HG02852 (cell line): ENCODE measurements at regions not wholly inside any gene's neighbourhood (a gene's known extent, or its start where the extent isn't known, plus 50 kb on each side); places are given as distances from the start of the nearest gene placed in this dataset.
"Not testable (repeated sequence)": the region's sequence is repeated elsewhere in the genome, so short reads cannot be mapped to it uniquely, and the experiment has no call there.

ENCODE experiments used
- ATAC-seq: cut with Tn5 transposase; IDR thresholded peaks from one replicate; pipeline ENCODE4 v1.9.1; 2021; ENCODE audit warnings: mild to moderate bottlenecking, moderate library complexity; ENCODE audit not compliant: unreplicated experiment

DNA sequence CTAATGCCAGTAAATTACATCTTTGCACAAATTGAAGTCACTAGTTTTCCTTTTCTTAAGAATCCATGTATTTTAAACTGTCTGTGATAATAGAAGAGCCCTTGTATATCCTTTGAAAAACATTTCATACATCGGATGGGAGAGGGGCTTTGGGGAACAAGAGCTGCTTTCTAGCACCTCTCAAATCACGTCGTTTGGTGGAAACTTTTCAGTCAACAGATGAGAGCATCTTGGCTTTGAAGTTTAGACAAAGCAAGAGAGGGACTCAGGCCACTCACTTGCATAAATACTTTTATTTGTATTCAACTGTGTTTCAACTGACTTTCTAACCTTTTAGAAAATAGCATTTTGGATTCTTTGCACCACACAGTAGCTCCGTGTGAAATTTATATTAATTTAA, 502.3 kb upstream of the IMPG1 start:
- ATAC-seq, result no peak

DNA sequence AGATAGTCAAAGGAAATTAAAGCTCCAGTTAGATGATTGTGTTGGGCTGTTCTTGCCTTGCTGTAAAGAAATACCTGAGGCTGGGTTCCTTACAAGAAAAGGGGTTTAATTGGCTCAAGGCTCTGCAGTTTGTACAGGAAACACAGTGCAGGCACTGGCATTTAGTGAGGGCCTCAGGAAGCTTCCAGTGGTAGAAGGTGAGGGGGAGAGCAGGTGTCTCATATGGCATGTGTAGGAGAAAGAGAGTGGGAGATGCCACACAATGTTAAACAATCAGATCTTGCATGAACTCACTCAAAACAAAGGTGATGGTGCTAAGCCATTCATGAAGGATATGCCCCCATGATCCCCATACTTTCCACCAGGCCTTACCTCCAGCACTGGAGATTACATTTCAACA, 493.5 kb upstream of the IMPG1 start:
- ATAC-seq, result no peak

DNA sequence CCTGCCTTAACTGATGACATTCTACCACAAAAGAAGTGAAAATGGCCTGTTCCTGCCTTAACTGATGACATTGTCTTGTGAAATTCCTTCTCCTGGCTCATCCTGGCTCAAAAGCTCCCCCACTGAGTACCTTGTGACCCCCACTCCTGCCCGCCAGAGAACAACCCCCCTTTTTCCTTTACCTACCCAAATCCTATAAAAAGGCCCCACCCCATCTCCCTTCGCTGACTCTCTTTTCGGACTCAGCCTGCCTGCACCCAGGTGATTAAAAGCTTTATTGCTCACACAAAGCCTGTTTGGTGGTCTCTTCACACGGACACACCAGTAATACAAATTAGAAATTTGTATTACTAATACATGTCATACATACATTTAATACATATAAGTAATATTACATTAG, 489.9 kb upstream of the IMPG1 start:
- not testable (repeated sequence) for ATAC-seq

DNA sequence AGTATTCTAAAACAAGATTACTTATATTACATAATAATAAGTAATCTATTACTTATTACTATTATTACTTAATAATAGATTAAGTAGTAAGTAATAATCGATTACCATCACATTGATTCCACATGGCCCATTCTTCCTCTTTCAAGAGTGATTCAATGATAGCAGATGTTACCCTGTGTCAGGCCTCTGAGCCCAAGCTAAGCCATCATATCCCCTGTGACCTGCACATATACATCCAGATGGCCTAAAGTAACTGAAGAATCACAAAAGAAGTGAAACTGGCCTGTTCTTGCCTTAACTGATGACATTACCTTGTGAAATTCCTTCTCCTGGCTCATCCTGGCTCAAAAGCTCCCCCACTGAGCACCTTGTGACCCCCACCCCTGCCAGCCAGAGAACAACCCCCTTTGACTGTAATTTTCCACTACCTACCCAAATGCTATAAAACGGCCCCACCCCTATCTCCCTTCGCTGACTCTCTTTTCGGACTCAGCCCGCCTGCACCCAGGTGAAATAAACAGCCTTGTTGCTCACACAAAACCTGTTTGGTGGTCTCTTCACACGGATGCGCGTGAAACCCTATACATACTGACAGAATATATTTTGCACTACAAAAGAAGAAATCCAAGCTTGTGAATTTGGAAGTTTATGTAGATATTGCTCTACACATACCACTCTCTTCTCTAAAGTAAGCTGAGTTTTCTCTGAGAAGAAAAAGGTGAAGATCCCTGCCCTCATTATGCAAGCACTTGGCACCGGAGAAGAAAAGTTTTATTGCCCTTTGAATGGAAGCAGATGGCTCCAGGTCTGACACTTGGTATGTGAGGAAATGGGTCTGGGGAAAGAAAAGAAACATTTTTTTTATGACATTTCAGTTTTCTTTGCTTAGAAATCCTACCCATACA, 488.6 kb upstream of the IMPG1 start:
- not testable (repeated sequence) for ATAC-seq

DNA sequence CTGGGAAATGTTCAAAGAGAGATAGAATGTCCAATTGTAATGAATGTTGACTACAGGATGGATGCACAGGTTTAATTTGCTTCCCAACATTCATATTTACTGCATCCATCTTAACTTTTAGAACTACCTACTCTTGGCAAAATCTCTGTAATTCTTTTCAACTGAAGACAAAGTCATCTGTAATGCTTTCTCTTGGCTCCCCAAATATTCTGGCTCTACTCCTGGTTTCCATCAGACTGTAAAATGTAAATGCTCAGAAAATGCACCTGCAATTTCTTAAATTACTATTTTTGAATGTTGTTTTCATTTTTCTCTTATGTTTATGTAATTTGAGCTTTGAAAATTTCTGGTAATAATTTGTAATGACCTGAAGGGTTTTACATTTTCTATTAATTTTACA, 480.8 kb upstream of the IMPG1 start:
- no peak for ATAC-seq

DNA sequence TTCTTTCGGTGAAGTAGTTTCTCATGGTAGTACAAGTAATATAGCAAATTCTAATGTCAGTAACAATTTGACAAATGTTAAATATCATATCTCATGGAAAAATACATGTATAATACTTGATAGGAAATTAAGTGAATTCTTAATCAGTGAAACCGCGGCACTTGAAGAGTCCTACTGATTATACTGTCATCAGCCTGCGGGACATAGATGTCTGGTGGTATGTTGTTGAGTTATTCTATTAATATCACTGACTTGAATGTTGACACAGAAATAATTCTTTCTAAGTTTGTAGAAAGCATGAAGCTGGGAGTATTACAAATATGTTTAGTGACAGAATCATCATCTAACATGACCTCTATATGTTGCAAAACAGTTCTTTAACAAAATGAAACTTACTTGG, 479.8 kb upstream of the IMPG1 start:
- no peak for ATAC-seq

DNA sequence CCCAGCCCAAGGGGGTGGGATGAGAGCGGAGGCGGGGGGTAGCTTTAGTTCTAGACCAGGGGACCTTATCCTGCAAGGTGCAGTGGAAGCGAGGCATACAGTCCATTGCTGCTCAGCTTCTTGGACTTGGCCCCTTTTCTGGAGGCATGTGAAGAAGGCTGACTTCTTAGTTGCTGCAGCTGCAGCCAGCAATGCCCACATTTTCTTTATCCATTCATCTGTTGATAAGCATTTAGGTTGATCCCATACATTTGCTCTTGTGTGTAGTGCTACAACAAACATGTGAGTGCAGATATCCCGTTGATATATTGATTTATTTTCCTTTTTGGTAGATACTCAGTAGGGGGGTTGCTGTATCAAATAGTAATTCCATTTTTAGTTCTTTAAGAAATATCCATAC, 461.2 kb upstream of the IMPG1 start:
- no peak for ATAC-seq

DNA sequence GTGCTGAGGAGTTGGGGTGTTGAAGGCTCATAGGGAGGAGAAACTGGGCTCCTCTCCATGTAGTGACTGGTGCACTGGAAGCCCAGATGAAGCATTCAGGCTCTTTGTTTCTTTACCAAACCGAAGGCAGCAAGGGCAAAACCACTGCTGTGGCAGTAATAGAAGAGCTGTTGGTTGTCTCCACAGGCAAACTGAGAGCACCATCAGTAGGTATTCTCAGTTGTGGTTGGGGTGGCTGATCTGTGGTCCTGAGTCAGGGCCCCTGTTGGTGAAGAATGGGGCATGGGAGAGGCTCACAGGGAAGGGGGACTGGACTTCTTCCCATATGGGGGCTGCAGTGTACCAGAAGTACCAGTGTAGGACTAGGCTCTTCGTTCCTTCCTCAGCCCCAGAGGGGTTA, 460.2 kb upstream of the IMPG1 start:
- no peak for ATAC-seq

DNA sequence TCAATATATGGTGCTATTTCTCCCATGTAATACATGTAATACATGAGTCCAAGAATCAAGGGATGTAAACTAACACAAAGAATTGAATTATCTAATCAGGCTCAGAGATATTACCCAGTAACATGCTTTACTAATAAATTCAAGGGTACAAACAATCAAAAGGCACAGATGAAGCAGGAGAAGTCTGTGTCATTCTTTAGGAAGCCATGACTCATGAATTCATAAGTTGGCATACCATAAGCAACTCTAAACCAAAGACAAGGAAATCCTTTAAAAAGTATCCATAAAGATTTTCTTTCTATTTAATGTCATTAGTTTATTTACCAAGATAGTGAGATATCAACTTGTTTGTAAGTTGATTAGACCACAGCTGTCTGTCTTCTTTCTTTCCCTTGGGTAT, 446.0 kb upstream of the IMPG1 start:
- no peak for ATAC-seq

DNA sequence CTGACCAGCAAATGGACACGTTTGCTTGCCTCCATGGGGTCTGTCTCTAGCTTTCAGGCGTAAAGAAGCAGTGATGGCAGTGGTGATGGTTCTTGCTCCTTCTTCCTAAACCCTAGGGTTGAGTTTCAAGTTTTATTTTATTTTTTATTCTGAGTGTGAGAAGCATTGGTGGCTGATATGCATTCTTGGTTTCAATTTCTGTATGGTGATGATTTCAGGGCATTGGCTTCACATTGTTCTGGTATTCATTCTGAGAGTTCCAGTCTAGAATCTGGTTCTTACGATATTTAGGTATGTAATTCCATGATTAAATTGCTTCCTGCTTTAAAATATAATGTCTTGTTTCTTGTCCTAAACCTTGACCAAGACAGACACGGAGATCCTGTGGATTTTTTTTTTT, 444.5 kb upstream of the IMPG1 start:
- ATAC-seq, result no peak

DNA sequence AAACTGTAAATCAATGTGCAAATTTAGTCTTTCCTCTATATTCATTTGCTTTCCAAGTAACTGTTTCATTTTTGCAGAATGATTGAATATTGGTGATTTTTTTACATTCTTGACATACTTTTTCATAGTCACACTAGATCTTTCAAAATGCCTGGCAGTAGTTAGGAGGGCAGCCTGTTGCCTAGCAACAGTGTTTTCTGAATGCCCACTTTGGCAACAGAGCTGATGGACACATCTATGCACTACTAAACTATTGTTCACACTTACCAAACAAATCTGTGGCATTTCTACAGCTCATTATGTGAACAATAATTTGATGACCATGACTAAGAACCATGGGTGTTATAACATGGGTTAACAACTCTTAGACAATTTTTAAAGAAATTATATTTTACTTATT, 438.0 kb upstream of the IMPG1 start:
- ATAC-seq, result no peak

DNA sequence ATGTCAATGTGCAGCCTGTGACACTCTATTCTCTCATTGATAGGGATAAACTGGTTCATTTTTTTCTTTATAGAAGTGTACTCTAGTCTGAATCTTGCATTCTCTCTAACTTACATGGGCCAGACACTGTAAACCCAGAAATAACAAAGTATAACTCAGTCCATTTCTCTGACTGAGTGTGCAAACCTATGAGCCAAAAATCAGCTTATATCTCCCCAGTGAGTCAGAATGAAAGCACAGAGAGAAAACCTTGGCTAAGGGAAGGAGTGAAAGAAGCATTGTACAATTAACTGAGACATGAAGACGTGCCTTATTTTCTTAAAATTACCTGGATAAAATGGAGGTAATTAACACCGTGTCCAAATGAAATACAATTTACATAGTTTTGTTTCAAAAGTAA, 436.9 kb upstream of the IMPG1 start:
- ATAC-seq, result no peak

DNA sequence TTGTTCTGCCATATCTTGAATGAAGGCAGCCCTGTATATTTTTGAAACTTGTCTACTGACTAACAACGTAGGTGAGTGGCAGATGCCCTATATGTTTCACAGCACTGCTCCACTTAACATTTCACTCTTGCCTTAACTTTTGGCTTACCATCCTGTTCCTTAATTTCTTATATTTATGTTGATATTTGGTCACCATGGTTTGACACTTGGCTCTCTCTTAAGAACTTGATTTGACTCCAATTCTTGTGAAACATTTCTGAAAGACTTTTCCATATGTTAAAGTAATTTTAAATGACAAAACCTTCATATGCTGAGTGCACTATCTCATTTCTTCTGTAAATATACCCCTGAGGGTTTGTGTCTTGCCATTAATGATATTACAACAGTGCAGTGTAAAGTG, 434.3 kb upstream of the IMPG1 start:
- ATAC-seq, result no peak

DNA sequence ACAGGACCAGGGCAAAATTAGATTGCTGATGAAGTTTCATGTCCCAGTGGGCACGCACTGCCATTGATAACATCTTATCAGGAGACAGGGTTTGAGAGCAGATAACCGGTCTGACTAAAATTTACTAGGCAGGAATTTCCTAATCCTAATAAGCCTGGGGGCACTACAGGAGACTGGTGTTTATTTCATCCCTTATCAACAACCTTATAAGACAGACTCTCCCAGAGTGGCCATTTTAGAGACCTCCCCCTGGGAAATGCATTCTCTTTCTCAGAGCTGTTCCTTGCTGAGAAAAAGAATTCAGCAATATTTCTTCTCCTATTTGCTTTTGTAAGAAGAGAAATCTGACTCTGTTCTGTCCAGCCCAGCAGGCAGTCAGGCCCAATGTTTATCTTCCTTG, 423.4 kb upstream of the IMPG1 start:
- no peak for ATAC-seq

DNA sequence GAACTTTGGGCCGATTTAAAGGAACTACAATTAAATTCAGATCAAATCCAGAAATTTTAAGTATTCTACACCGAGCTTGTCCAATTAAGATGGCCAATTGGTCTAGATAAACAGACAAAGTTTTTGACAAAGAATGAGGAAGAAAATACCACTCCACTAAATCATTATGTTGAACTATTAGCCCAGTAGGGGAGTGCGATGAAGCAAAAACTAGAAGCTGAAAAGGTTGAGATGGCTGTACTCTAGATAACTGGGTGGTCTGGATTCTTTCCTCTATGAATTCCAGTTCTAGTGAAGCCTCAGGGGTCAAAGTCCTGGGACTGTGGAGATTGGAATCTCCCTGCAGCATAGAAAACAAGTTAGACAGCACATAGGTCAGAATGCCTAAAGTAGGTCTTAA, 418.9 kb upstream of the IMPG1 start:
- not testable (repeated sequence) for ATAC-seq

DNA sequence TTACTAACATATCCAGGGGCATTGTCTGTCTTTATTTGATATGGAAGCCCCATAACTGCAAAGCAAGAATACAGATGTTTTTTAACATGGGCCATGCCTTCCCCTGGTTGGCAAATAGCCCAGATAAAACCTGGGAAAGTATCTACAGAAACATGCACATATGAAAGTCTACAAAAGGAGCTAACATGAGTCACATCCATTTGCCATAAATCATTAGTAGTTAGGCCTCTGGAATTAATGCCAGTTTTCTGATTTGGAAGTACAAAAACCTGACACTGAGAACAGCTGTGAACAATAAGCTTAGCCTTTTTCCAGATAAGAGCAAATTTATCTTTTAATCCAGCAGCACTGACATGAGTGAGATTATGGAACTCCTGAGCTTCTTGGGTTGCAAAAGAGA, 418.0 kb upstream of the IMPG1 start:
- no peak for ATAC-seq

DNA sequence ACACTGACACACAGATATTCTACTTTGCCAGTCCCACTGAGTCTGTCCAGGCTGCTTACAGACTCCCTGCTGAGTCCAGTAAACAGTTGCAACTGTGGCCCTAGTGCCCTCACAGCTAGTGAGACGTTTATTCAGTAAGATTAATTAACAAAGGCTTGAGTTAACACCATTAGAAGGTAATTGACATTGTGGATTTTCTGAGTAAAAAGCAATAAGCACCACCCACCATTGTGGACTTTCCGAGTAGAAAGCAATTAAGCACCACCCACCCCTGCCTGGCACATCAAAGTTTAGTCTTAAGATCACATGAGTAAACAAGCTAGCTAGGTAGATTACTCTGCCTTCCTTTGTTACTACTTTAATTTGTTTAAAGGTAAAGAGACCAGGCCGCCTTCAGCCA, 408.6 kb upstream of the IMPG1 start:
- ATAC-seq, result no peak

DNA sequence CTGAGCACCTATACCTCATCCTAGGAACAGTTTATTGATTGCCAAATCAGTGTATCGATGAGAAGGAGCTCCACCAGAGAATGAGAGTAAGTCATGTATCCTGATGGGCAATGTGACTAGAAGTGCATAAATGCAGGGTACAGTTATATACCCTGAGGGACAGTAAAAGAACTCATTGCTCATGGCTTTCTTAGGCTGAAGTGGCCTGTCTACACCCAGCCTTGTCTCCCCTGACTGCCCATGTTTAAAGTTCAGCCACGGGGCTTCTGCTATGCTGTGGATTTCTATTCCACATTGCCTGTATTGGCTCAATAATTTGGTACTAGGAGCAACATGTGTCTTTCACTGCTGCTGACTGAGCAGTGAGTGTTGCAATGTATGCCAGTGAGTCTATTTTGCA, 400.4 kb upstream of the IMPG1 start:
- no peak for ATAC-seq

DNA sequence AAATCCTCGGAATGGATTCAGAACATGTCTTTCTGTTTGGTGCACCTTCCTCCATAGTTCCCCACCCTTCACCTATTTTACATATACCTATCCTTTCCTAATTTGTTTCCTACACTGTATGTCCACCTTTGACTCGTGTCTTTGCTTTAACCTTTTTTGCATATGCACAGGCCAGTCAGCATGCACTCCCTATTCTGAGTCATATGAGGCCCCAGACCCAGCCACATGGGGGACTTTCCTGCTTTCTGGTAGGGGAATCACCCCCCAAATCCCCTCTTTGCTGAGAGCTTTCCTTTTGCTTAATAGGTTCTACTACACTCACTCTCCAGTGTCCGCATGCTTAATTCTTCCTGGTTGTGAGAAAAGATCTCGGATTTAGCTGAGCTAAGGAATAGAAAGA, 393.8 kb upstream of the IMPG1 start:
- ATAC-seq, result peak; percentile 69

DNA sequence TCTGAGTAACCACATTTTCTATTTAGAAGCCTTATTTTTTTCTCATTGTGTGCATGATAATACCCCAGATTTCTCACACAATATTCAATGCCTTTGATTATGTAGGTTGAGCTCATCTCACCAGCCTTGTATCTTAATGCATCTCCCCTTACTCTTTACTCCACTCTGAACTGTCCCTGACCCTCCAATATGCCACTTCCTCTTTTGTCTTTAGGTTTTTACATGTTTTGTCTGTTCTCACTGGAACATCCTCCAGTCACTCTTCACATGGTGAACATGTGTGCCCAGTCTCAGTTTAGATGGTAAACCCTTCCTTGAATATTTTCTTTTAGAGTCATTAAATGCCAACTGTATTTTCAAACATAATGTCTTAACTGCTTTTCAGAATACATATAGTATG, 392.9 kb upstream of the IMPG1 start:
- no peak for ATAC-seq

DNA sequence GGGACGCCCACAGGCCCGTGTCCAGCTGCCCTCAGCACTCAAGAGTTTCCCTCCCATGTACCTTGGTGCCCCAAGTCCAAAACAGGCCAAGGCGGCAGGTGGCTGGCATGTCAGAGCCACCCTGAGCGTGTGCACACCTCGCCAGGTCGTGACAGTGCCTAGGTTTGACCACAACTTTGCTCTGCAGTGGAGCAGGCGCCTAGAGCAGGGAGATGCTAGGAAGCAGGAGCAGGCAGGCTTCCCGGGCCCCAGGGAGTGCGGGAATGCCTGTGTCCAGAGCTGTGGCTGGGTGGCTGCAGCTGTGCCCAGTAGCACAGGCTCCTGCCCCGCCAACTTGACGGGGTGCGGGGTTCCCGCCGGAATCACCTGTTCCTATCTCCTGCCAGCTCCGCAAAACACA, 380.8 kb upstream of the IMPG1 start:
- ATAC-seq, result no peak

DNA sequence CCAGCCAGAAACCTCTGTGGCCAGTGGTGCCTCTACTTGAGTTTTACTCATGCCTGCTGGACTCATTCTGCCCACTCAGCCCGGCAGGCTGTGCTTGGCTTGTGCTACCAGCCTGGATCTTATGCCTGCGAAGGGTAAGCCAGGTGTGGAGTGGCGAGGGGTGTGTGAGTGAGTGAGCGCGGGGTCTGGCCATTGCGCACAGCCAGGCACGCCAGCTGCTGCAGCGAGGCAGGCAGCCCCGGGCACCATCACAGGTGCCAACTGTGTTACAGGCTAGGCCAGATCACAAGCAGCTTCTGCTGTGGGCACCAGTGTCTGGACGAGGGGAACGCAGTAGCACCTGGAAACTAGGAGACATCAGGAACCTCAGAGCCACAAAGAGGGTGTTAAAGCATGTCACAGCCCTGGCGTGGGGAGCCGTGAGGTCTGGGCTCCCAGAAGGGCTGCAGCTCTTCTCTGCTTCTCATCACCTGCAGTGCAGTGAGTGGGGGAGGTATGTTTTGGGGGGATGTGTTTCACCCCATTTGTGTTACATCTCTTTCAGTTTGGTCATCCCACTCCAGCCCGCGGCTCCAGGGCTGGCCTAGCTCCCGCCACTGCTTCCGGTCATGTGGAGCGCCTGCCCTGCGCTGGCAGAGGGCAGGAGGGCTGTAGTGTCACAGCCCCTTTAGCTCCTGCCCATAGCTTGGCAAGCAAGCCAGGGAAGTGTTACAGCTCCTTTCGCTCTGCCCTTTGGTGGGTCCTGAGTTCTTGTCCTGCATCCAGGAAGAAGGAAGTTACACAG, 379.7 kb upstream of the IMPG1 start:
- no peak for ATAC-seq
